Glutamatergic neuron (in vitro differentiated cells): ENCODE measurements at regions not wholly inside any gene's neighbourhood (a gene's known extent, or its start where the extent isn't known, plus 50 kb on each side); places are given as distances from the start of the nearest gene placed in this dataset.

Source experiments
- DNase-seq: peaks from one replicate; pipeline ENCODE4 v3.0.0; 2022
- H3K27ac Mint-ChIP-seq: one replicate; pipeline ENCODE4 v1.8.0; 2020; ENCODE audit warnings: mild to moderate bottlenecking, mixed read lengths, inconsistent platforms; ENCODE audit not compliant: unreplicated experiment
- H3K27me3 Mint-ChIP-seq: one replicate; pipeline ENCODE4 v1.8.0; 2020; ENCODE audit warnings: mild to moderate bottlenecking, moderate library complexity, mixed read lengths, inconsistent platforms; ENCODE audit not compliant: unreplicated experiment
- H3K36me3 Mint-ChIP-seq: one replicate; pipeline ENCODE4 v1.8.0; 2020; ENCODE audit warnings: mild to moderate bottlenecking, mixed read lengths, inconsistent platforms; ENCODE audit not compliant: unreplicated experiment
- H3K4me1 Mint-ChIP-seq: one replicate; pipeline ENCODE4 v1.8.0; 2020; ENCODE audit warnings: mild to moderate bottlenecking, low read depth, mixed read lengths, inconsistent platforms; ENCODE audit not compliant: unreplicated experiment
- H3K4me3 Mint-ChIP-seq: one replicate; pipeline ENCODE4 v1.8.0; 2020; ENCODE audit warnings: mild to moderate bottlenecking, mixed read lengths, inconsistent platforms; ENCODE audit not compliant: unreplicated experiment
- H3K9me3 Mint-ChIP-seq: one replicate; pipeline ENCODE4 v1.8.0; 2020; ENCODE audit warnings: mild to moderate bottlenecking, moderate library complexity, mixed read lengths, inconsistent platforms; ENCODE audit not compliant: unreplicated experiment
- CTCF ChIP-seq: fragments of 200-600 bp; sonication (generic); IDR thresholded peaks from one replicate; pipeline ENCODE4 v1.5.0; 2021; ENCODE audit not compliant: partially characterized antibody, unreplicated experiment

GRCh38 chr17:72479113-72479512 is 358.3 kb downstream of the SOX9 start:
- Mint-ChIP-seq H3K9me3 (peaks cover 6% of the 10 kb centered on the region), H3K27me3 (peaks cover 2% of the 10 kb centered on the region), H3K4me3 (no peak overlapping the region), H3K4me1 (no peaks in the 10 kb centered on the region), H3K36me3 (peaks cover 8% of the 10 kb centered on the region), H3K27ac (no peak overlapping the region)
- TF ChIP-seq CTCF: no peak
- no peak for DNase-seq

DNA sequence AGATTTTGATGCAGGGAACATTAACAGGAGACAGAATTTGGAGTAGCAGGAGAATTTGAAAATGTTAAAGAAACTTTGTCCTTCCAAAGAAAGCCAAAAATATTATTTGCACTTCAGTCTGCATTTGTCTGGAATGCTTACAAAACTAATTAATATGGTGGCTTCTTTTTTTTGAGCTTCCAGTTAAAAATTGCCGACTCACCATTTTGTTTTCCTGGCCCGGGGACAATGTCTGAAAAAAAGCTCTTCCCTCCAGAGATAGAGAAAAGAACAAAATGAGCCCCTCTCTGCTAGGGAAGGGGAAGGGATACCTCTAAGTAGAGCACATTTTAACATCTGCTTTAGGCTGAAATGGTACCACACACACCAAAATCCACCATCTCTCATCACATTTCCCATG is 360.8 kb downstream of the SOX9 start:
- no peak for TF ChIP-seq CTCF
- H3K4me3 Mint-ChIP-seq: no peak overlapping the region
- H3K27me3 Mint-ChIP-seq: peaks cover 2% of the 10 kb centered on the region
- no peak for DNase-seq
- peaks cover 6% of the 10 kb centered on the region for H3K9me3 Mint-ChIP-seq
- no peak overlapping the region for H3K27ac Mint-ChIP-seq
- peaks cover 8% of the 10 kb centered on the region for H3K36me3 Mint-ChIP-seq
- H3K4me1 Mint-ChIP-seq: no peaks in the 10 kb centered on the region

- Mint-ChIP-seq H3K27me3 (no peaks in the 10 kb centered on the region), H3K27ac (no peak overlapping the region), H3K36me3 (peaks cover 10% of the 10 kb centered on the region), H3K9me3 (peaks cover 3% of the 10 kb centered on the region), H3K4me3 (no peak overlapping the region), H3K4me1 (no peaks in the 10 kb centered on the region)
- no peak for TF ChIP-seq CTCF
- no peak for DNase-seq
Observed at GRCh38 chr17:72485596-72485995, 364.8 kb downstream of the SOX9 start.

- no peak for TF ChIP-seq CTCF
- Mint-ChIP-seq H3K27ac (no peak overlapping the region), H3K4me1 (no peaks in the 10 kb centered on the region), H3K9me3 (peaks cover 3% of the 10 kb centered on the region), H3K27me3 (no peaks in the 10 kb centered on the region), H3K36me3 (peaks cover 12% of the 10 kb centered on the region), H3K4me3 (no peak overlapping the region)
- DNase-seq: no peak
Observed at GRCh38 chr17:72486806-72487205, 366.0 kb downstream of the SOX9 start.

- Mint-ChIP-seq H3K27ac (no peak overlapping the region), H3K4me1 (no peaks in the 10 kb centered on the region), H3K4me3 (no peak overlapping the region), H3K36me3 (peaks cover 12% of the 10 kb centered on the region), H3K27me3 (peaks cover 2% of the 10 kb centered on the region), H3K9me3 (peaks cover under 1% of the 10 kb centered on the region)
- DNase-seq: no peak
- TF ChIP-seq CTCF: no peak
Observed at GRCh38 chr17:72487731-72488494, 367.1 kb downstream of the SOX9 start.
